NCI-H187 treated with DMSO at 0.1 percent for 48 hours (cell line): ENCODE measurements at regions not wholly inside any gene's neighbourhood (a gene's known extent, or its start where the extent isn't known, plus 50 kb on each side); places are given as distances from the start of the nearest gene placed in this dataset.
"Not testable (repeated sequence)": the region's sequence is repeated elsewhere in the genome, so short reads cannot be mapped to it uniquely, and the experiment has no call there.

Experiments
- DNase-seq: peaks from one replicate; lab custom pipeline; 2025; lab: John Stamatoyannopoulos, UW

GRCh38 chr4:81375745-81376144 lies 96.0 kb downstream of the RASGEF1B start:
- no peak for DNase-seq

- no peak for DNase-seq
These were observed 101.8 kb downstream of the RASGEF1B start for GRCh38 chr4:81369886-81370285.

DNA sequence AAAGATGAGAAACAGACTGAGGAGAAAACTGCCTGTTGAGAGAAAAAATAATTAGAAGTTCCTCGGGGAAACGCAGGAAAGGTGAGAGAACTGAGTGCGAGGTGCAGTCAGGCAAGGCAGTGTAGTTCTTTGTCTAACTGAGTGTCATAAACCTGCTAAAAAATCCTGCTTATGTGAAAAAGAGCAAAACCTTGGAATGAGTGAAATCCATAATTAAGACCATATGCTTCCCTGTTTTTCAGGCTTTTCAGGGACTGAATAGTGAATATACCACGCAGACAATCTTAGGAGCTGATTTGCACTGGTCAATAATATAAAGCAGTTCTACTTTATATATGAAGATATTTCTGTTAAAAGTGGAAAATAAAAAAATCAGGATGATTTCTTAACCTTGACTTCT lies 104.9 kb downstream of the RASGEF1B start:
- no peak for DNase-seq

GRCh38 chr4:81360737-81361136 lies 111.0 kb downstream of the RASGEF1B start:
- no peak for DNase-seq

- no peak for DNase-seq
These were observed 112.5 kb downstream of the RASGEF1B start for GRCh38 chr4:81359207-81359606.

DNA sequence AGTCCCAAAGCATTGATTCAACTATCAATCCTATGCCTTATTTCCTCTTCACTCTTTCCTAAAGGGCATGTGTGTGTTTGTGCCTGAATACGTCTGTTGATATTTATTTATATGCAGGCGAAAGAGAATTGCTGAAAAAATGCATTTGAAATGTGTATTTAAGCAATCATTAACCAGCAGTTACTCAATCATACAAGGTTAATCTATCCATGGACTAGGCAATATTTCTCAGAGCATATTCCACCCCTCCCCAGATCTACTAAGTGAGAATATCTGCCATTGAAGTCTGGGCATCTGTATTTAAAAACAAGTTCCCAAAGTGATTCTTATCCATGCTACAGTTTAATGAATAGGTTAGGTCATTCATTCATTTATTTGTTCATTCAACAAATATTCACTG lies 113.6 kb downstream of the RASGEF1B start:
- DNase-seq = no peak

DNA sequence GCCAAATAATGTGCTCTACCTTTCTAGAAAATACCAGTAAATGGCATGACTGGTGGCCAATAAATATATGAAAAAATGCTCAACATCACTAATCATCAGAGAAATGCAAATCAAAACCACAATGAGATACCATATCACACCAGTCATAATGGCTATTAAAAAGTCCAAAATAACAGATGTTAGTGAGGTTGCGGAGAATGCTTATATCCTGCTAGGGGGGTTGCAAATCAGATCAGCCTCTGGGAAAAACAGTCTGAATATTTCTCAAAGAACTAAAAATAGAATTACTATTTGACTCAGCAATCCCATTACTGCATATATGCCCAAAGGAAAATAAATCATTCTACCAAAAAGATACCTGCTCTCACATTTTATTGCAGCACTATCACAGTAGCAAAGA lies 115.1 kb downstream of the RASGEF1B start:
- no peak for DNase-seq

DNA sequence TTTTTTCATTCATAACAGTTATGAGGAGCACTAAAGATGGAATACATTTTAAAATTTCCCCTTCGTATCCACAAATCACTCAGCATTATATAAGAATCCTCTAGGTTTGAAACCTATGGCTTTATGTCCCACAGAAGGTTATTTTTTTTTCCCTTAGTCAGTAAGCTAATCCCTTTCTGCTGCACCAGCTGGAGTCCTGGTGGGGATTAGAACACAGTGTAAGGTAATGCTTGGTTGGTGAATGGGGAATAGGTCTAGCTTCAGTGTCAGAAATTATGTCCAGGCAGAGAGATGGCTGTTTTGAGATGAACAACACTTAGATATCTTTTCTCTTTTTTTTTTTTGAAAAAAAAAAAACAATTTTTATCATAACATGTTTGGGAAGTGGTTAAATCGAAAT lies 116.6 kb downstream of the RASGEF1B start:
- no peak for DNase-seq

- no peak for DNase-seq
These were observed 117.8 kb downstream of the RASGEF1B start for GRCh38 chr4:81353861-81354260.

GRCh38 chr4:81352446-81352835 lies 119.3 kb downstream of the RASGEF1B start:
- no peak for DNase-seq

DNA sequence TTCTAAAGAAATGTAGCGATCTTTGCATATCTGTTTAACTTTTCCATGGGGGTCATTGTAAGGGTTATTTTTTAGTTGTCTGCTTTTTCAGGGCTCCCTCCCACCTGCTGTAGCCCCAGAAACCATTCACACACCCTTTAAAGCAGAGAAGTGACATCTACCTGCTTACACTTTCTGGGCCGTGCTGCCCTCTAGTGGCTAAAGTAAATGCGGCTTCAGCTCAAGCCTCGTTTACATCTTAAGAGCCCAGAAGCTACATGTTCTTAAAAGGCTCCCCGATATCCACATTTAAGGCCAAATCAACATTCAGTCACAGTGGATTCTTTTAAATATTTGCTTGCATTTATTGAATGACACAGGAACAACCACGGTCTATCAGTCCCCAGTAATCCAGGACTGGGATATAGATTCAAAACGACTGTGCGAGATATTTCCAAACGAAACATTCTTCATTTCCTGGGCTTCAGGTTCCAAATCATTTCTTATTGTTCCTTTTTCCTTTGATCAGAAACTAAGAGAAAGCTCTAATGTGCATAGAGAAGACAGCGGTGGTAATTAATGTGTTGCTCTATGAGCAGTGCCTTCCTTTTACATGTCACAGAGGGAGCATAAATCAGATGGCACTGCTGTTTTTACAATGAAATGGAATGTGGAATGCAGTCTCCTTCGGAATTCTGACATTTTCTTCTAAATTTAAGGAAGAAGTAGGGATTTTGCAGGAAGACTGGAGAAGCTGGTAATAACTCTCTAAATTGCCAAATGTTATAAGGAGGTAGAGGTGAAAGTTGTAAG lies 119.9 kb downstream of the RASGEF1B start:
- DNase-seq = peak; percentile 16

- DNase-seq = no peak
These were observed 121.7 kb downstream of the RASGEF1B start for GRCh38 chr4:81350040-81350439.

- DNase-seq = no peak
These were observed 123.0 kb downstream of the RASGEF1B start for GRCh38 chr4:81348778-81349094.

- DNase-seq = no peak
These were observed 123.5 kb downstream of the RASGEF1B start for GRCh38 chr4:81348086-81348777.

DNA sequence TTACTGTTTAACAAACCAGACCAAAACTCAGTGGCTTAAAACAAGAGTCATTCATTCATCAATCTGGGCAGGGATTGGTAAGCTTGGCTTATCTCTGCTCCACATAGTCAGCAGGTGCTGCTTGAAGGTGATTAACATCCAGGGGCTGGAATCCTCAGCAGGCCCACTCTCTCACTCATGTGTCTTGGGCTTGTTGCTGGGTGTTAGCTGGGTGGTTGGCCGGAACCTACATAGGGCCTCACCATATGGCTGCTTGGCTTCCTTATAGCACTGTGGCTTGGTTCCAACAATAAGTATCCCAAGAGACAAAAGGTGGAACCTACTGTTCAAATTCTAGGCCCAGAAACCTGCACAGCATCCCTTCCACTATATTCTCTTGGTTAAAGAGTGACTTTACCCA lies 125.0 kb downstream of the RASGEF1B start:
- no peak for DNase-seq

GRCh38 chr4:81343536-81343935 lies 128.2 kb downstream of the RASGEF1B start:
- DNase-seq = no peak

- no peak for DNase-seq
These were observed 128.0 kb upstream of the PRKG2 start for GRCh38 chr4:81343046-81343445.

GRCh38 chr4:81337211-81337610 lies 122.2 kb upstream of the PRKG2 start:
- DNase-seq = no peak

- no peak for DNase-seq
These were observed 120.3 kb upstream of the PRKG2 start for GRCh38 chr4:81335122-81335912.

DNA sequence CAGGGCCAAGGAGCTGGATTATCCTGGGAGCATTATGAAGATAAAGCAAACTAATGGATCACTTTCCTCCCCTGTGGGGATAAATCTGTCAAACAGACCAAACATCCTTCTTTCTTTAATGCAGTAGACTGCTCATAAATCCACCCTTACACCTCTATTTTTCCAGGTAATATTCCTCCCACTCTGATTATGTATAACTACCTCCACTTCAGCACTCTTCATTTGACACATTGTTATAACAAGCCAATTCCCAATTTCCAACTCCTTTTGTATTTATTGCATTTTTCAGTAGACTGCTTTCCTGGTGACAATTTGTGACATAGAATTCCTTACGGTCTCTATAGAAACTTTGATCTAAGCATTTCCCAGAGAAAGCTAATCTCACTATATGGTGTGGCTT lies 115.0 kb upstream of the PRKG2 start:
- DNase-seq = no peak

DNA sequence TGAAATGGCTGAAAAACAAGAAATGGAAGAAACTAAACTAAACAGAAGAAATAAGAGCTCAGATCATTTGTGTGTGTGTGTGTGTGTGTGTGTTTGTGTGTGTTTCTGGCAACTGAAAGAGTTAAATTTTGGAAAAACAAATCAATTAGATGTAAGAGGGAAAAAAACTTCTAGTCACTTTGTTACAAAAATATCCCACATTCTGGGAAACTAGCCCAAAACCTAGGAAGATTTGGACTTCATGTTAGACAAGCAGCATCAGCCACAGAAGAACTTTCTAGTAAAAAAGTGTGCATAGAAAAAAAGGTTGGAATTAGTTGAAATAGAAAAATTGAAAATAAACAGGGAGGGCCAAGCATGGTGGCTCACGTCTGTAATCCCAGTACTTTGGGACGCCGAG lies 111.6 kb upstream of the PRKG2 start:
- no peak for DNase-seq

GRCh38 chr4:81324594-81324993 lies 109.6 kb upstream of the PRKG2 start:
- not testable (repeated sequence) for DNase-seq

GRCh38 chr4:81319657-81320056 lies 104.6 kb upstream of the PRKG2 start:
- DNase-seq = no peak
